ENCODE measurements at regions not wholly inside any gene's neighbourhood (a gene's known extent, or its start where the extent isn't known, plus 50 kb on each side); places are given as distances from the start of the nearest gene placed in this dataset.

DNA sequence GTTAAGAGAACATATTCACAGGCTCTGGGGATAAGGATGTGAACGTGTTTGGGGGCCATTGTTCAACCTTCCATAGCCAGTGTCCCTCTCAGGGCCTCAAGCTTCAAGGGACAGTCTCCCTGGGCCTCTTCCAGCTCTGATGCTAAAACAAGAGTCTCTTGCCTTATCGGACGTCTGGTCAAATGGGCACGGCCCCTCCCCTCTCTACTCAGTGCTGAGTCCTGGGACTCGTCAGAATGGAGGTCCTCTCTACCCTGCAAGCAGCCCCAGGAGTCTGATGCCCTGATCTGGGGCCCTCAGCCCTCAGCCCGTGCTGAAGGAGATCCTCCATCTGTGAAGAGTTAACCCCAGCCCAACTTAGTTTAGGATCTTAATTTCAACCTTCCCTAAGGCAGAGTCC lies 198.2 kb downstream of the ZFP36L2 start:
- Histone ChIP-seq H2AFZ (ENCODE audit: control insufficient read depth, low read depth, low read length) (no peak overlapping the region), H3K4me2 (ENCODE audit: control insufficient read depth, insufficient read depth) (no peak overlapping the region), H3K27ac (ENCODE audit: control insufficient read depth, insufficient read depth) (no peak overlapping the region), H3K79me2 (ENCODE audit: control insufficient read depth, insufficient read depth, low read length) (no peaks in the 10 kb centered on the region), H3K9ac (ENCODE audit: control insufficient read depth, insufficient read depth, low read length) (no peak overlapping the region), H3K9me3 (replicated peaks; ENCODE audit: control insufficient read depth, insufficient read depth, low read length) (no peaks in the 10 kb centered on the region), H3K4me3 (no peak overlapping the region), H3K4me1 (ENCODE audit: control insufficient read depth, insufficient read depth, low read length) (no peaks in the 10 kb centered on the region), H3K36me3 (ENCODE audit: control insufficient read depth in 2 of 2, insufficient read depth in 2 of 2, low read length in 1 of 2) (no peaks in the 10 kb centered on the region), H4K20me1 (ENCODE audit: control insufficient read depth, insufficient read depth) (no peaks in the 10 kb centered on the region), H3K27me3 (replicated peaks in 1 of 2; ENCODE audit: control insufficient read depth in 2 of 2, insufficient read depth in 2 of 2, low read length in 1 of 2) (no peaks in the 10 kb centered on the region; a peak in 2 of 4 replicates)
- intact Hi-C loops (cut with micrococcal nuclease; ENCODE audit: unreplicated experiment): no loop called here
- ChIA-PET CTCF (interaction anchor here (0.6 to 6.4 kb wide), 5 partner anchors 17 to 456 kb away, joined by 3 to 47 read pairs (median 4); no protein-coding TSS in a partner anchor), POLR2A (no interaction called here), SMC1A (ENCODE audit: uncharacterized antibody, unreplicated experiment) (no interaction called here), RAD21 (ENCODE audit: unreplicated experiment) (interaction anchor here (1.4 to 1.5 kb wide), 2 partner anchors 201 to 456 kb away, joined by 4 read pairs; no protein-coding TSS in a partner anchor)
- DNase-seq (ENCODE audit: low read depth, low spot score): no peak
- FAIRE-seq: no peak
- ATAC-seq: no peak
- TF ChIP-seq SMAD5 (IDR thresholded peaks at IDR 0.05; ENCODE audit: low read depth) (no peak), ZBTB33 (IDR thresholded peaks at IDR 0.05) (no peak), PAX5 (IDR thresholded peaks at IDR 0.05; ENCODE audit: borderline replicate concordance, low read depth, low read length) (no peak), SUPT20H (IDR thresholded peaks at IDR 0.05; ENCODE audit: borderline replicate concordance, control insufficient read depth, low read depth, low read length) (no peak), DPF2 (IDR thresholded peaks at IDR 0.05) (no peak), ATF7 (IDR thresholded peaks at IDR 0.05; ENCODE audit: low read depth) (no peak), FOS (IDR thresholded peaks at IDR 0.05; ENCODE audit: borderline replicate concordance, extremely low read depth, insufficient read length) (no peak), NR2F1 (conservative IDR thresholded peaks at IDR 0.05) (no peak), SMC3 (IDR thresholded peaks at IDR 0.05; ENCODE audit: borderline replicate concordance, low read length) (no peak), WRNIP1 (IDR thresholded peaks at IDR 0.05; ENCODE audit: borderline replicate concordance, low read depth, low read length) (no peak), ZNF384 (IDR thresholded peaks at IDR 0.05; ENCODE audit: borderline replicate concordance, low read depth, low read length) (no peak), ZSCAN29 (IDR thresholded peaks at IDR 0.05) (no peak)
- TF ChIP-seq, protein P1, sequence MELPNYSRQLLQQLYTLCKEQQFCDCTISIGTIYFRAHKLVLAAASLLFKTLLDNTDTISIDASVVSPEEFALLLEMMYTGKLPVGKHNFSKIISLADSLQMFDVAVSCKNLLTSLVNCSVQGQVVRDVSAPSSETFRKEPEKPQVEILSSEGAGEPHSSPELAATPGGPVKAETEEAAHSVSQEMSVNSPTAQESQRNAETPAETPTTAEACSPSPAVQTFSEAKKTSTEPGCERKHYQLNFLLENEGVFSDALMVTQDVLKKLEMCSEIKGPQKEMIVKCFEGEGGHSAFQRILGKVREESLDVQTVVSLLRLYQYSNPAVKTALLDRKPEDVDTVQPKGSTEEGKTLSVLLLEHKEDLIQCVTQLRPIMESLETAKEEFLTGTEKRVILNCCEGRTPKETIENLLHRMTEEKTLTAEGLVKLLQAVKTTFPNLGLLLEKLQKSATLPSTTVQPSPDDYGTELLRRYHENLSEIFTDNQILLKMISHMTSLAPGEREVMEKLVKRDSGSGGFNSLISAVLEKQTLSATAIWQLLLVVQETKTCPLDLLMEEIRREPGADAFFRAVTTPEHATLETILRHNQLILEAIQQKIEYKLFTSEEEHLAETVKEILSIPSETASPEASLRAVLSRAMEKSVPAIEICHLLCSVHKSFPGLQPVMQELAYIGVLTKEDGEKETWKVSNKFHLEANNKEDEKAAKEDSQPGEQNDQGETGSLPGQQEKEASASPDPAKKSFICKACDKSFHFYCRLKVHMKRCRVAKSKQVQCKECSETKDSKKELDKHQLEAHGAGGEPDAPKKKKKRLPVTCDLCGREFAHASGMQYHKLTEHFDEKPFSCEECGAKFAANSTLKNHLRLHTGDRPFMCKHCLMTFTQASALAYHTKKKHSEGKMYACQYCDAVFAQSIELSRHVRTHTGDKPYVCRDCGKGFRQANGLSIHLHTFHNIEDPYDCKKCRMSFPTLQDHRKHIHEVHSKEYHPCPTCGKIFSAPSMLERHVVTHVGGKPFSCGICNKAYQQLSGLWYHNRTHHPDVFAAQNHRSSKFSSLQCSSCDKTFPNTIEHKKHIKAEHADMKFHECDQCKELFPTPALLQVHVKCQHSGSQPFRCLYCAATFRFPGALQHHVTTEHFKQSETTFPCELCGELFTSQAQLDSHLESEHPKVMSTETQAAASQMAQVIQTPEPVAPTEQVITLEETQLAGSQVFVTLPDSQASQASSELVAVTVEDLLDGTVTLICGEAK (IDR thresholded peaks at IDR 0.05; ENCODE audit: borderline replicate concordance): no peak
- TF ChIP-seq, protein P2, sequence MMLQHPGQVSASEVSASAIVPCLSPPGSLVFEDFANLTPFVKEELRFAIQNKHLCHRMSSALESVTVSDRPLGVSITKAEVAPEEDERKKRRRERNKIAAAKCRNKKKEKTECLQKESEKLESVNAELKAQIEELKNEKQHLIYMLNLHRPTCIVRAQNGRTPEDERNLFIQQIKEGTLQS (IDR thresholded peaks at IDR 0.05; ENCODE audit: borderline replicate concordance, extremely low read depth, low read depth, low read length): no peak
- in situ Hi-C loops (cut with MboI): no loop called here
- WGBS (ENCODE audit: insufficient coverage, insufficient replicate concordance, low lambda C conversion rate, missing lambda C conversion rate): 24% methylated on average over 6 of the region's 6 CpGs
- BruUV-seq (replicated peaks): no TSS peak
